ENCODE measurements at regions not wholly inside any gene's neighbourhood (a gene's known extent, or its start where the extent isn't known, plus 50 kb on each side); places are given as distances from the start of the nearest gene placed in this dataset.

DNA sequence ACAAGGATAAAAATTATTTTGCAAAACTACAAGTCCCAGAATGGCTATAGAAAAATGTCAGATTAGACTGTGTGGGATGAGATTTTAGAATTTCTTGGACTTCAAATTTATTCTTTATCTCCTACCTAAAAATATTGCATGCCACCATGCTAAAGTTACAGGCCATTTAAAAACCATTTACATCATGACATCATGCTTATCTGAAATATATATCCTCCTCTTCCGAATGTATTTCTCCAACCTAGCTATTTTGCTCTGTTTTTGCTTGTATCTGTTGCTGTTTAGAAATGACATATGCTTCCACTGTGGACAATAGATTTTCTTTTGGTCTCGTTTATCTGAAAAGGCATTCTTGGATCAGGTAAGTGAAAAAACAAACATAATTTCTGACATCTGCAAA lies 471.7 kb downstream of the LRFN5 start:
- TF ChIP-seq, protein P1, sequence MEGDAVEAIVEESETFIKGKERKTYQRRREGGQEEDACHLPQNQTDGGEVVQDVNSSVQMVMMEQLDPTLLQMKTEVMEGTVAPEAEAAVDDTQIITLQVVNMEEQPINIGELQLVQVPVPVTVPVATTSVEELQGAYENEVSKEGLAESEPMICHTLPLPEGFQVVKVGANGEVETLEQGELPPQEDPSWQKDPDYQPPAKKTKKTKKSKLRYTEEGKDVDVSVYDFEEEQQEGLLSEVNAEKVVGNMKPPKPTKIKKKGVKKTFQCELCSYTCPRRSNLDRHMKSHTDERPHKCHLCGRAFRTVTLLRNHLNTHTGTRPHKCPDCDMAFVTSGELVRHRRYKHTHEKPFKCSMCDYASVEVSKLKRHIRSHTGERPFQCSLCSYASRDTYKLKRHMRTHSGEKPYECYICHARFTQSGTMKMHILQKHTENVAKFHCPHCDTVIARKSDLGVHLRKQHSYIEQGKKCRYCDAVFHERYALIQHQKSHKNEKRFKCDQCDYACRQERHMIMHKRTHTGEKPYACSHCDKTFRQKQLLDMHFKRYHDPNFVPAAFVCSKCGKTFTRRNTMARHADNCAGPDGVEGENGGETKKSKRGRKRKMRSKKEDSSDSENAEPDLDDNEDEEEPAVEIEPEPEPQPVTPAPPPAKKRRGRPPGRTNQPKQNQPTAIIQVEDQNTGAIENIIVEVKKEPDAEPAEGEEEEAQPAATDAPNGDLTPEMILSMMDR (IDR thresholded peaks at IDR 0.05 in 4 of 5, conservative IDR thresholded peaks at IDR 0.05 in 1 of 5): no peak
- TF ChIP-seq POLR2A (IDR thresholded peaks at IDR 0.05): no peak

All from gastrocnemius medialis (tissue), 4 donors.